ENCODE measurements at regions not wholly inside any gene's neighbourhood (a gene's known extent, or its start where the extent isn't known, plus 50 kb on each side); places are given as distances from the start of the nearest gene placed in this dataset.
"Not testable (repeated sequence)": the region's sequence is repeated elsewhere in the genome, so short reads cannot be mapped to it uniquely, and the experiment has no call there.

DNA sequence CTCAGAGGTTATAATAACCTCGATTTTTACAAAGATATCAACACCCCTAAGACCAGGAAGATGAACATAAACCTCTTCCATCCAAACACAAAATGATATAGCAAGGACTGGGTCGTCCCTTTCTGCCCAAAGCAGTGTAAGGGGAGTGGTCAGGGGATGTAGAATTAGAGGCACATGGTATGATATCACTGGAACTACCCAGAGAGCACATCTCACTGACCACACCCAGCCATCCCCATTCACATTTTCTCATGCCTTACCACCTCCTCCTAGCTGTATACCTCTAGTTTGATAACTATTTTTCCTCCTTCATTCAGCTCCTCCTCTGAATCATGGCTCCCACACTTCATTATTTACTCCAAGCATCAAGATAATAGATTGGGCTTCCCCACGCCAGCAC, 152.6 kb downstream of the COPS8 start:
- DNase-seq (ENCODE audit: low read depth, low spot score), result no peak
- no peak overlapping the region for H3K27ac ChIP-seq

DNA sequence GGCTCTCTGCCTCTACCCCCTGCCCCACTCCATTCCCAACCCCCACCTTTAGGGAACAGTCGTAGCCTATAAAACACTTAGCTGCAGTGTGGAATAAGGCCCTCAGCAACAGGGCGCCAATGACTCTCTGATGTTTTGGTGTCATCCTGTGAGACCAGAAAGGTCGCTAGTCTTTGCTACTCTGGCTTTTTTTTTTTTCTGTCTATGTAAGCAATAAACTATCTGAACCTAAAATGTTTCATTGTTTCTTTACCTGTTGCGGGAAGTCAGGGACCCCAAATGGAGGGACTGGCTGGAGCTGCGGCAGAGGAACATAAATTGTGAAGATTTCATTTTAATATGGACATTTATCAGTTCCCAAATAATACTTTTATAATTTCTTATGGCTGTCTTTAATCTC, 154.6 kb downstream of the COPS8 start:
- no peak for DNase-seq (ENCODE audit: low read depth, low spot score)
- H3K27ac ChIP-seq, result no peak overlapping the region

DNA sequence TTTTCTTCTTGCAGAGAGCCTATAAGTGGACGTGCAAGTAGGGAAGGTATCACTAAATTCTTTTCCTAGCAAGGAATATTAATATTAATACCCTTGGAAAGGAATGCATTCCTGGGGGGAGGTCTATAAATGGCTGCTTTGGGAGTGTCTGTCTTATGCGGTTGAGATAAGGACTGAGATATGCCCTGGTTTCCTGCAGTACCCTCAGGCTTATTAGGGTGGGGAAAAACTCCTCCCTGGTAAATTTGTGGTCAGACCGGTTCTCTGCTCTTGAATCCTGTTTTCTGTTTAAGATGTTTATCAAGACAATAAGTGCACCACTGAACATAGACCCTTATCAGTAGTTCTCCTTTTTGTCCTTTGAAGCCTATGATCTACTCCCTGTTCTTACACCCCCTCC, 155.2 kb downstream of the COPS8 start:
- DNase-seq (ENCODE audit: low read depth, low spot score); H3K27ac ChIP-seq: not testable (repeated sequence)

GRCh38 chr2:237242091-237242536, 156.4 kb downstream of the COPS8 start:
- DNase-seq (ENCODE audit: low read depth, low spot score), result no peak
- H3K27ac ChIP-seq, result no peak overlapping the region

GRCh38 chr2:237243487-237243886, 157.8 kb downstream of the COPS8 start:
- DNase-seq (ENCODE audit: low read depth, low spot score), result no peak
- no peak overlapping the region for H3K27ac ChIP-seq

DNA sequence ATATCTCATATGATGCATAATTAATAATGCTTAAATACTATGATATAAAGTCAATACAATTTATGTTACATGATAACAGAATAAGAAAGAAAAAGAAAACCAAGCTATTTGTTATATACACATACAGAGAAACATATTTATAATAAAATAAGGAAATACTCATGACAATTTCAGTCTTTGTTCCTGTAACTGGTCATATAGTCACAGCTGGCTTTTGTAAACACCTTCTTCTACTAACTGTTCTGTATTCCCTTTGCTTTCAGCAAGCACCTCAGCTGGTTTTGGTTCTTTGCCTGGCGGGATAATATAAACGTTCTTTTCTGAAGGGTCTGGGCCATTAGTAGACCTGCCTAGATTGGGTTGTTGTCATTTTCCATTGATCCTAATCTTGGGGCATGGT, 158.5 kb downstream of the COPS8 start:
- no peak for DNase-seq (ENCODE audit: low read depth, low spot score)
- H3K27ac ChIP-seq, result no peak overlapping the region

DNA sequence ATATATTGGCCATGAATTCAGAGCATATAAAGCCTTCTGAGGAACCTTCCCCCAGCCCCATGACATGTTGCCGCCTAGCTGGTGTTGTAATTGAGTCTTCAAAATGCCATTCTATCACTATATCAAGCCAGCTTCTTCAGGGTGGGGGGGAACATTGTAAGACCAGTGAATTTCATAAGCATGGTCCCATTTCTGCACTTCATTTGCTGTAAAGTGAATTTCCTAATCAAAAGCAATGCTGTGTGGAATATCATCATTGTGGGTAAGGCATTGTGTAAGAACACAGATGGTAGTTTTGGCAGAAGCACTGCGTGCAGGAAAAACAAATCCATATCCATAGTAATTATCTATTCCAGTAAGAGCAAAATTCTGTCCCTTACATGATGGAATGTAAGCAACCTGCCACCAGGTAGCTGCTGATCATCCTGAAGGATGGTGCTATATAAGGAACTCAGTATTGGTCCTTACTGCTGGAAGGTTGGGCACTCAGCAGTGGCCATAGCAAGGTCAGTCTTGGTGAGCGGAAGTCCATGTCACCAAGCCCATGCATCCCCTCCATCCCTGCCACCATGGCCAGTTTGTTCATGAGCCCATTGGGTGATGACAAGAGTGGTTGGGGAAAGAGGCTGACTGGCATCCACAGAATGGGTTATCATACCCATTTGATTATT, 159.4 kb downstream of the COPS8 start:
- no peak for DNase-seq (ENCODE audit: low read depth, low spot score)
- no peak overlapping the region for H3K27ac ChIP-seq

- no peak overlapping the region for H3K27ac ChIP-seq
- no peak for DNase-seq (ENCODE audit: low read depth, low spot score)
These were observed 163.4 kb downstream of the COL6A3 start for GRCh38 chr2:237250599-237250998.

DNA sequence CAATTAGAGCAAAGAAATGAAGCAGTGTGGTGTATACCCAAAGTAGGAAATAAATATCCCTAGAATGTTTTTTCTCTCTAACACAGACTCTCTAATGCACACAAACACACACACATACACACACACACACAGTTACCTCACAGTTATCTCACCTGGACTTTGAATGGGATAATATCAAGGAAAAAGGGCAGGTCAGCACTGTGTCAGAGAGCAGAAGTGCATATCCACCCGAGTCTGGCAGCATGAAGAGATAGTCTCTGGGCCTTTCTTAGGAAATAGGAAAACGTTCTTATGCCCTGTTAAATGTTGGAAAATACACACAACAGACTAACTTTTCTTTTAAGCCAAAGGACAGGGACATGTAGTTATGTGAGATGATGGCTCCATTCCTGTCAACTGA, 162.0 kb downstream of the COL6A3 start:
- no peak for DNase-seq (ENCODE audit: low read depth, low spot score)
- no peak overlapping the region for H3K27ac ChIP-seq

- DNase-seq (ENCODE audit: low read depth, low spot score), result peak; percentile 29
- peak overlapping the region; percentile 13 for H3K27ac ChIP-seq
These were observed 160.8 kb downstream of the COL6A3 start for GRCh38 chr2:237253046-237253702.

GRCh38 chr2:237254369-237254861, 159.5 kb downstream of the COL6A3 start:
- DNase-seq (ENCODE audit: low read depth, low spot score), result no peak
- no peak overlapping the region for H3K27ac ChIP-seq

DNA sequence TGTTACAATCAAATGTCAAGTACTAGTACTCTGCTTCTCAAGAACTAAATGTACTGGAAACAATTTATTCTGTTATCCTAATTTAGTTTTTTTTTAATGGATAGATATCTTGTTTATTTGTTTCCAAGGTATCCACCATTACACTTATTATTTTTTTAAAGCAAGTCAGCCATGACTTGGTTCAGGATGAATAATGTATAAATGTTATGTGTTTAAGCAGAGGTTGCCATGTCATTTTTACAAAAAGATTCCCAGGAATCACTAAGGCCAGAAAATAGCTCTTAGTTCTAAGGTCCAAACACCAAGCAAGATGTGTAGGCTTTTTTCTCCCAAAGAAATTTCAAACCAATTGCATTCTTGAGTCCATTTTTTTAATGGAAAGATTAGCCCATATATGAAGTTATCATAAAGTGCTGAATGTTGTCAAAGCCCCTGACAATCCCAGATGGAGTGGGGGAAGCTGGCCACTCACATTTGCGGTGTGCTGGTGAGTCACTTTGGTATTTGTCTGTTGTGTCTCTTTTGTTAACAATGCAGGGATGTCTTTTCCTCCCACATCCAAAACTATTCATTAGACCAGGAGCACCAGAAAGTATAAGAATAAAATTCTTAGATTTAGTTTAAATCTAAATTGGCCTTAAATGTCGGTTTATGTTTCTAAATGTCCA, 158.9 kb downstream of the COL6A3 start:
- H3K27ac ChIP-seq, result no peak overlapping the region
- no peak for DNase-seq (ENCODE audit: low read depth, low spot score)

DNA sequence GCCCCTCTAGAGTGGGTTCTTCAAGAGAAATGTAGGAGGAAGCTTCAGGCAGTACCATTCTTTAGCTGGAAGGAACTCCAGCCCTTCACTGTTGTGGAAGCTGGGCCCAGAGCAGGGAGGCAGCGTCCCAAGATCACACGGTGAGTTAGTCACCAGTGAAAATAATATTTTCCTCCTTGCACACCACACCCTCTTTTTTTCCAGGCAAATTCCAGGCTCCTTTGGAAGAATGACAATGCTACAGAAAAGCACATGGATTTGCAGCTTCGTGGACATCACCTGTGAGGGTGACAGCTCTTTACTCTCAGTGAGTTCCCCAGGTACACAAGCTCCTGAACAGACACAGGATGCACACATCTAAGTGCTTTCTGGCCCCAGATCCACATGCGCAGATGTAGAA, 157.1 kb downstream of the COL6A3 start:
- no peak for DNase-seq (ENCODE audit: low read depth, low spot score)
- no peak overlapping the region for H3K27ac ChIP-seq

DNA sequence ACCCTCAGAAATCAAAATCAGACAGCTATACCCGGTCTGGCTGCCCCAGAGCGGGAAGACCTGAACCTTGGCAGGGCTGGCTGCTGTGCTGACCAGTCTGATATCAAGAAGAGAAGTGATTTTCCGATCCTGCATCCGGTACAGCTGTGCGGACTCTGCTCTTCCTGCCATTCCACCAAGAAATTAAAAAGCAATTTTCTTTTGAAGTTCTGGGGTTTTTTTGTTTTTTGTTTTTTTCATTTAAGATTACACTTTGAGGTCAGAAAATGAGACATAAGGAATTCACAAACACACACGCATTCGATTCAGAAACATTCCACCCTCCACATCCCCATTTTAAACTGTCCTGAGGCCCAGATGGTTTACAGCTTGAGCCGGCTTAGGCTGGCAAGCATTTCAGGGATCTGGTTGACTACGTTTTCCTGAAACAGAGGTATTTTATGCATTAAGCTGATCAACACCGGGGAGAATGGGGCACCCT, 156.5 kb downstream of the COL6A3 start:
- no peak overlapping the region for H3K27ac ChIP-seq

GRCh38 chr2:237258116-237258515, 155.8 kb downstream of the COL6A3 start:
- no peak for DNase-seq (ENCODE audit: low read depth, low spot score)
- H3K27ac ChIP-seq, result no peak overlapping the region

More for the DNA sequence above, 156.5 kb downstream of the COL6A3 start:
- DNase-seq (ENCODE audit: low read depth, low spot score), result no peak

GRCh38 chr2:237258615-237259014, 155.3 kb downstream of the COL6A3 start:
- H3K27ac ChIP-seq, result no peak overlapping the region
- no peak for DNase-seq (ENCODE audit: low read depth, low spot score)

GRCh38 chr2:237259201-237259600, 154.8 kb downstream of the COL6A3 start:
- DNase-seq (ENCODE audit: low read depth, low spot score), result no peak
- no peak overlapping the region for H3K27ac ChIP-seq

- DNase-seq (ENCODE audit: low read depth, low spot score), result no peak
- H3K27ac ChIP-seq, result no peak overlapping the region
These were observed 153.8 kb downstream of the COL6A3 start for GRCh38 chr2:237260039-237260620.

DNA sequence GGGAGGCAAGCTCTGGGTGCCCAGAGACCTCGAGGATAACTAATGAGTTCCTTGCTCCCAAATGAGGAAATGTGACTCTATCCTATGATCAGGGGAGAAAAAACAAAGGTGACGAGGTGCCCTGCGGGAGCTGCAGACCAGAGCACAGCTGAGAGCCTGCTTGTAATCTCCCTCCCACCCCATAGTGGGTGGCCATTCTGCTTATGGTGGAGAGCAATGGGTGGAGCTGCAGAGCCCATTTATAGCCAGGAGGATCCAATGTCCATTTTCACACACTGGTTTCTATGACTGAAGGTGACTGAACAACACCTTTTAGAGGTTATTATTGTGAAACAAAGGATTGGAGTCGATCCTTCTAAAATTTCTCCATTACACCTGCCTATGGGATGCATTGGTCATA, 153.3 kb downstream of the COL6A3 start:
- H3K27ac ChIP-seq, result no peak overlapping the region
- no peak for DNase-seq (ENCODE audit: low read depth, low spot score)

DNA sequence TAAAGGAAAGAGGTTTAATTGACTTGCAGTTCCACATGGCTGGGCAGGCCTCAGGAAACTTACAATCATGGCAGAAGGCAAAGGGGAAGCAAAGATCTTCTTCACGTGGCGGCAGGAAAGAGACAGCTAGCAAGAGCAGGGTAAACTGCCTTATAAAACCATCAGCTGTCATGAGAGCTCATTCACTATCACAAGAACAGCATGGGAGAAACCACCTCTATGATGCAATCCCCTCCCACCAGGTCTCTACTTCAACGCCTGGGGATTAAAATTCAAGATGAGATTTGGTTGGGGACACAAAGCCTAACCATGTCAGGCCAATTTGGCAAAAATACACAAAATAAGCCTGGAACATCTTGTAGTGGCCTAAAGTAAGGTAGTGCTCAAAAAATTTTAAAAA, 152.6 kb downstream of the COL6A3 start:
- H3K27ac ChIP-seq, result no peak overlapping the region
- DNase-seq (ENCODE audit: low read depth, low spot score), result no peak

All from epithelial cell of prostate (primary cell).